ENCODE measurements at regions not wholly inside any gene's neighbourhood (a gene's known extent, or its start where the extent isn't known, plus 50 kb on each side); places are given as distances from the start of the nearest gene placed in this dataset.

GRCh38 chr1:199452627-199453026 lies 574.9 kb upstream of the NR5A2 start:
- Histone ChIP-seq H3K9ac (ENCODE audit: low read depth, low read length) (no peak overlapping the region), H3K36me3 (ENCODE audit: control insufficient read depth, insufficient read depth, low read length) (no peaks in the 10 kb centered on the region), H3K27me3 (ENCODE audit: control insufficient read depth, insufficient read depth, low read length) (no peaks in the 10 kb centered on the region), H3K9me3 (ENCODE audit: control insufficient read depth, insufficient read depth, low read length) (no peaks in the 10 kb centered on the region), H3K4me1 (ENCODE audit: control insufficient read depth, insufficient read depth, low read length) (peaks cover 7% of the 10 kb centered on the region), H3K4me3 (ENCODE audit: low read depth, low read length) (no peak overlapping the region)

DNA sequence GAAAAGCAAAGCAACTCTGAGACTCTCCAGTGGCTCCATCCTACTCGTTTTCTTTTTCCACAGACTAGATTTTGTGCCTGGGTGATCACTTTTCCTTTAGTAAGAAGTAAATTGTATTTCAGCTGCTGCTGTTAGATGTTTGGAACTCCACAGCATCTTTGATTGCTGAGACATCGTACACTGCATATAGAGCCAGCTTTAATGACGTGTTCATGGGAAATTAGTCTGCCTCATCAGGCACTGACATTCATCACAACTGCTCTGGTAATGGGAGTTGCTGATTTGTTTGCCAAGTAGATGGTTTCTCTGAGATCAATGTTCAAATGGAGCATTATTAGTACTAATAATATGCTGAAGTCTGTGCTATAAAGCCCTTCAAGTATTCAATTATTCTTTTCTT lies 573.8 kb upstream of the NR5A2 start:
- H3K27me3 ChIP-seq (ENCODE audit: control insufficient read depth, insufficient read depth, low read length): no peaks in the 10 kb centered on the region
- no peak overlapping the region for H3K4me3 ChIP-seq (ENCODE audit: low read depth, low read length)
- H3K9ac ChIP-seq (ENCODE audit: low read depth, low read length): no peak overlapping the region
- H3K9me3 ChIP-seq (ENCODE audit: control insufficient read depth, insufficient read depth, low read length): no peaks in the 10 kb centered on the region
- no peaks in the 10 kb centered on the region for H3K36me3 ChIP-seq (ENCODE audit: control insufficient read depth, insufficient read depth, low read length)
- peaks cover 7% of the 10 kb centered on the region for H3K4me1 ChIP-seq (ENCODE audit: control insufficient read depth, insufficient read depth, low read length)

DNA sequence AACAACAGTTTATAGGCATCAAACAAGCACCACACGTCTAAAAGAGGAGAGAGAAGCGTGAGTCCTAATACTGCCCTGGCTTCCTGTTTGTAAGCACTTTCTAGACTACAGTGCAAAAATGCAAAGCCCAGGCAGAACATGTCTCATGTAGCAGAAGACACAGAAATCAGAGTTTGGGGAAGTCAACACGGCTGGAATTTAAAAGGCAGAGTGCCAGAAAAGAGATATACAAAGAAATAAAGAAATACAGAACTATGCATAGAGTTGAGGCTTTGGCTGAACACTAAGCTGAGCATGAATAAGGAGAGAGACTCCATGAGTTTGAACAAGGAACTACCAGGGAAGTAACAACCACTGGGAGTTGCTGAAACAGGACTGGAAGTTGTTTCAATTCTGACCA lies 566.6 kb upstream of the NR5A2 start:
- Histone ChIP-seq H3K4me1 (ENCODE audit: control insufficient read depth, insufficient read depth, low read length) (no peaks in the 10 kb centered on the region), H3K9ac (ENCODE audit: low read depth, low read length) (no peak overlapping the region), H3K4me3 (ENCODE audit: low read depth, low read length) (no peak overlapping the region), H3K27me3 (ENCODE audit: control insufficient read depth, insufficient read depth, low read length) (no peaks in the 10 kb centered on the region), H3K36me3 (ENCODE audit: control insufficient read depth, insufficient read depth, low read length) (no peaks in the 10 kb centered on the region), H3K9me3 (ENCODE audit: control insufficient read depth, insufficient read depth, low read length) (no peaks in the 10 kb centered on the region)

DNA sequence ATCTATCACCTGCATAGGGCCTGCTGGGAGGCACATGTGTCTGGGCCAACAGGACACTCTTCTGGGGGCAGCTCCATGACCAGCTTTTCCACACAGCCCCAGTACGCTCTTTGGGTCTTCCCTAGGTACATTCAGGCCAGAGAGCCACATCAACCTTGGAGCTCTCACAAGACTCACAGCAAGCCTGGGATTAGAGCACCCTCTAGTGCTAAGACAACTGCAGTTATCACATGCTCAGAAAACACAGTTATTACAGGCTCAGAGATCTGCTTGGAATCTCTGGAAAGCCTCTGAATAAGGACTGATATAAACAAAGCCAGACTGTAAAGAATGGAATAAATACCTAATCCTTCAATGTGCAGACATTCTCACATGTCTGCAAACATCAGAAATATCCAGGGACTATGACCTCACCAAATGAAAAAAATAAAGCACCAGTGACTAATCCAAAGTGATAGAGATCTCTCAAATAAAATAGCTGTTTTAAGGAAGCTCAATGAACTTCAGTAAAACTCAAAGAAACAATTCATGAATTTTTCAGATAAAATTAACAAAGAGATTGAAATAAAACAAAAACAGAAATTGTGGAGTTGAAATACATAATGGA lies 563.9 kb upstream of the NR5A2 start:
- Histone ChIP-seq H3K4me3 (ENCODE audit: low read depth, low read length) (no peak overlapping the region), H3K9me3 (ENCODE audit: control insufficient read depth, insufficient read depth, low read length) (no peaks in the 10 kb centered on the region), H3K9ac (ENCODE audit: low read depth, low read length) (no peak overlapping the region), H3K27me3 (ENCODE audit: control insufficient read depth, insufficient read depth, low read length) (no peaks in the 10 kb centered on the region), H3K36me3 (ENCODE audit: control insufficient read depth, insufficient read depth, low read length) (no peaks in the 10 kb centered on the region), H3K4me1 (ENCODE audit: control insufficient read depth, insufficient read depth, low read length) (no peaks in the 10 kb centered on the region)

DNA sequence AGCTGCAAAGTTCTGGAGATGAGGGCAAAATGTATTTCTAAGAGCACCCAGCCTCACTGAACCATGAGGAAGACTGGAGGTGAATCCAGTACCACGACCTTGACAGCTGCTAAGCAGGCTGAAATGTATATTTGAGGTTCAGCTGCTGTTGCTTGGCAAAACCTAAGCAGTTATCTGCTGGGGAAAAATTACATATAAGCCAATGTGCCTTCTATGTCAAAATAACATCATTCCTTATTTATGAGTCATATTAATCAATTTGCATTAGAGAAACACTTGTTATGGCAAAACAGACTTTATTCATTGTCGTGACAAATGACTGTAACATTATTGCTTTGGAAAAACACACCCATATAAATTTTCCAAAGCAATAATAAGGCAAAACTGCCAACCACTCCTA lies 560.5 kb upstream of the NR5A2 start:
- no peaks in the 10 kb centered on the region for H3K9me3 ChIP-seq (ENCODE audit: control insufficient read depth, insufficient read depth, low read length)
- no peak overlapping the region for H3K9ac ChIP-seq (ENCODE audit: low read depth, low read length)
- no peaks in the 10 kb centered on the region for H3K4me1 ChIP-seq (ENCODE audit: control insufficient read depth, insufficient read depth, low read length)
- H3K27me3 ChIP-seq (ENCODE audit: control insufficient read depth, insufficient read depth, low read length): no peaks in the 10 kb centered on the region
- no peaks in the 10 kb centered on the region for H3K36me3 ChIP-seq (ENCODE audit: control insufficient read depth, insufficient read depth, low read length)
- no peak overlapping the region for H3K4me3 ChIP-seq (ENCODE audit: low read depth, low read length)

DNA sequence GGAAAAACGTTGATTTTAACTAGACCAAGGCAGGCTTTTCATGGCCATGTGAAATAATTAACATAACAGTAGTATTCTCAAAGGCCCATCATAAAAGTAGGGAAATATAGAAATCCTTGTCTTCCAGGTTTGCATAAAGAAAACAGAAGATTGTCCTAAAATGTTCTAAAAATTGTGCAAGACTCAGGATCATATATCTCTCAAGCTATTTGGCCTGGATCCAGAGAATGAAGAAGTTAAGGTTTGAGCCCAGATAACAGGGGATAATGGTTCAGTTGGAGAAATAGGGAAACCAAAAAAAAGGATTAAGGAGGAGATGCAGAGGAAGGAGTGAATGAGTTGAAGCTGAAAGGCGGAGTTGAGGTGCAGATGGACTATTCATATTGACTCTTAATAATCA lies 555.5 kb upstream of the NR5A2 start:
- Histone ChIP-seq H3K9me3 (ENCODE audit: control insufficient read depth, insufficient read depth, low read length) (no peaks in the 10 kb centered on the region), H3K27me3 (ENCODE audit: control insufficient read depth, insufficient read depth, low read length) (no peaks in the 10 kb centered on the region), H3K4me3 (ENCODE audit: low read depth, low read length) (no peak overlapping the region), H3K9ac (ENCODE audit: low read depth, low read length) (no peak overlapping the region), H3K36me3 (ENCODE audit: control insufficient read depth, insufficient read depth, low read length) (no peaks in the 10 kb centered on the region), H3K4me1 (ENCODE audit: control insufficient read depth, insufficient read depth, low read length) (no peaks in the 10 kb centered on the region)

GRCh38 chr1:199472978-199473377 lies 554.5 kb upstream of the NR5A2 start:
- Histone ChIP-seq H3K27me3 (ENCODE audit: control insufficient read depth, insufficient read depth, low read length) (no peaks in the 10 kb centered on the region), H3K36me3 (ENCODE audit: control insufficient read depth, insufficient read depth, low read length) (no peaks in the 10 kb centered on the region), H3K9ac (ENCODE audit: low read depth, low read length) (no peak overlapping the region), H3K4me3 (ENCODE audit: low read depth, low read length) (no peak overlapping the region), H3K4me1 (ENCODE audit: control insufficient read depth, insufficient read depth, low read length) (no peaks in the 10 kb centered on the region), H3K9me3 (ENCODE audit: control insufficient read depth, insufficient read depth, low read length) (no peaks in the 10 kb centered on the region)

GRCh38 chr1:199474738-199475137 lies 552.8 kb upstream of the NR5A2 start:
- H3K4me3 ChIP-seq (ENCODE audit: low read depth, low read length): no peak overlapping the region
- no peaks in the 10 kb centered on the region for H3K4me1 ChIP-seq (ENCODE audit: control insufficient read depth, insufficient read depth, low read length)
- no peaks in the 10 kb centered on the region for H3K27me3 ChIP-seq (ENCODE audit: control insufficient read depth, insufficient read depth, low read length)
- no peaks in the 10 kb centered on the region for H3K9me3 ChIP-seq (ENCODE audit: control insufficient read depth, insufficient read depth, low read length)
- H3K36me3 ChIP-seq (ENCODE audit: control insufficient read depth, insufficient read depth, low read length): no peaks in the 10 kb centered on the region
- no peak overlapping the region for H3K9ac ChIP-seq (ENCODE audit: low read depth, low read length)

GRCh38 chr1:199482426-199482825 lies 545.1 kb upstream of the NR5A2 start:
- Histone ChIP-seq H3K36me3 (ENCODE audit: control insufficient read depth, insufficient read depth, low read length) (no peaks in the 10 kb centered on the region), H3K4me3 (ENCODE audit: low read depth, low read length) (no peak overlapping the region), H3K4me1 (ENCODE audit: control insufficient read depth, insufficient read depth, low read length) (no peaks in the 10 kb centered on the region)

DNA sequence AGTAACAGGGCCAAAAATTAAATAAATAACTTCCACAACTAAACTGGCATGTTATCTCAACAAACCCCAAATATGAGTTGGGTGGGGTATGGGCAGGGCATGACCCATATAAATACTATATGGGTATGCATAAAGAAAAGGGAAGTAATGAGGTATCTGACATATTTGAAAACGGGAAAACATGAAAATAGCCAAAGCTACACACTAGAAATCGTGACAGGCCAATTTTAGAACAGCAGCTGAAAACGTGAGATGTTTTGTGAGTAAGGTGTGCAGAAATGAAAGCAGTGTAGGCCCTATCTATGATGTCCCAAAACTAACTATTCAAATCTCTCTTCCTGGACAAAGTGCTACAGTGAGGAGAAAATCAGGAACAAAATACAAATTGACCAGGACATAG lies 537.9 kb upstream of the NR5A2 start:
- Histone ChIP-seq H3K9me3 (ENCODE audit: control insufficient read depth, insufficient read depth, low read length) (no peaks in the 10 kb centered on the region), H3K4me3 (ENCODE audit: low read depth, low read length) (no peak overlapping the region), H3K27me3 (ENCODE audit: control insufficient read depth, insufficient read depth, low read length) (no peaks in the 10 kb centered on the region), H3K9ac (ENCODE audit: low read depth, low read length) (no peak overlapping the region), H3K36me3 (ENCODE audit: control insufficient read depth, insufficient read depth, low read length) (no peaks in the 10 kb centered on the region), H3K4me1 (ENCODE audit: control insufficient read depth, insufficient read depth, low read length) (peaks cover 10% of the 10 kb centered on the region)

More at GRCh38 chr1:199482426-199482825, 545.1 kb upstream of the NR5A2 start:
- Histone ChIP-seq H3K9ac (ENCODE audit: low read depth, low read length) (no peak overlapping the region), H3K27me3 (ENCODE audit: control insufficient read depth, insufficient read depth, low read length) (no peaks in the 10 kb centered on the region), H3K9me3 (ENCODE audit: control insufficient read depth, insufficient read depth, low read length) (no peaks in the 10 kb centered on the region)

DNA sequence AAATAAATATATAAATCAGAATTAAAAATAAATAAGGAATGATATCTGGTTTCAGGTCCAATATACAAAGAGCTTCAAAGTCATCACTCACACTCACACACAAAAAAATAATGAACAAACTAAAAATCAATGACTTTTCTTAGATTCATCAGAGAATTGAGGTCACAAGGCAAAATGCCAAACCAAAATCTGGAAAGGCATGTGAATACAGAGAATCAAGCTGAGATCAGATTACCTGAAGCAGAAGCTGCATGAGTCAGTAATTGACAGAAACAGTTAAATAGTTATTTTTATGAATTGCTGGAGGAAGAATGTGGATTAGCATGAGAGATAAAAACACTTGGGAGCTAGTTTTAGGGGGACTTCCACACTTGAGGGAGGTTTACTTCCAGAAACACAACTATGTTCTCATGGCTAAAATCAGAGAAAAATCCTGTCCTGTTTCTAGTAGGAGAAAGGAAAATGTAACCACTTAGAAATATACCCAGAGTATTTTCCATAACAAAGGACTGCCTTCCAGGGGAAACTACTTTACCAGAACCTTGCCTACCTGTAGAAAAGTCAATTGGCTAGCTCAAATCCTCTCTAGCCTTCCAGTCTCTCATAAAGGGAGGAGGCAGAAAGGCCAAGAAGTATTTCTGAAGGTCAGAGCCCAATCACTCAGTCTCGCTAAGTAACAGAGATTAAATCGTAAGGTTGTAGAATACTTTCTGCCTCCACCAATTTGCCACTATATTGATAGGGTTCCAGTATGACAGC lies 536.6 kb upstream of the NR5A2 start:
- peaks cover 2% of the 10 kb centered on the region for H3K9me3 ChIP-seq (ENCODE audit: control insufficient read depth, insufficient read depth, low read length)
- no peak overlapping the region for H3K9ac ChIP-seq (ENCODE audit: low read depth, low read length)
- H3K4me3 ChIP-seq (ENCODE audit: low read depth, low read length): no peak overlapping the region
- H3K4me1 ChIP-seq (ENCODE audit: control insufficient read depth, insufficient read depth, low read length): peaks cover 10% of the 10 kb centered on the region
- H3K27me3 ChIP-seq (ENCODE audit: control insufficient read depth, insufficient read depth, low read length): no peaks in the 10 kb centered on the region
- no peaks in the 10 kb centered on the region for H3K36me3 ChIP-seq (ENCODE audit: control insufficient read depth, insufficient read depth, low read length)

DNA sequence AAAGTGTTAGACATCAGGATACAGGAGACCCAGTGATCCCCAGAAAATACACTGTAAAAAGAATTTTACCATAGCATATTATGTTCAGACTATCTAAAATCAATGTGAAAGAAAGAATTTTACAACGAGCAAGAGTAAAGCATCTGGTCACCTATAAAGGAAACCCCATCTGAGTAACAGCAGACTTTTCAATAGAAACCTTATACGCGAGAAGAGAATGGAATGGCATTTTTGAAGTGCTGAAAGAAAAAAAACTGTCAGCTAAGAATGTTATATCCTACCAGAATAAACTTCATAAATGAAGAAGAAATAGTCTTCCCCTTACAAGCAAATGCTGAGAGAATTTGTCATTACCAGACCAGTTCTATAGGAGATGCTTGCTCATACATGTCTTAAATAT lies 532.1 kb upstream of the NR5A2 start:
- Histone ChIP-seq H3K9me3 (ENCODE audit: control insufficient read depth, insufficient read depth, low read length) (peaks cover 2% of the 10 kb centered on the region), H3K9ac (ENCODE audit: low read depth, low read length) (no peak overlapping the region), H3K4me1 (ENCODE audit: control insufficient read depth, insufficient read depth, low read length) (peaks cover 10% of the 10 kb centered on the region), H3K4me3 (ENCODE audit: low read depth, low read length) (no peak overlapping the region), H3K27me3 (ENCODE audit: control insufficient read depth, insufficient read depth, low read length) (no peaks in the 10 kb centered on the region), H3K36me3 (ENCODE audit: control insufficient read depth, insufficient read depth, low read length) (no peaks in the 10 kb centered on the region)

Data from iPS-15b (cell line).